ENCODE measurements at regions not wholly inside any gene's neighbourhood (a gene's known extent, or its start where the extent isn't known, plus 50 kb on each side); places are given as distances from the start of the nearest gene placed in this dataset.

DNA sequence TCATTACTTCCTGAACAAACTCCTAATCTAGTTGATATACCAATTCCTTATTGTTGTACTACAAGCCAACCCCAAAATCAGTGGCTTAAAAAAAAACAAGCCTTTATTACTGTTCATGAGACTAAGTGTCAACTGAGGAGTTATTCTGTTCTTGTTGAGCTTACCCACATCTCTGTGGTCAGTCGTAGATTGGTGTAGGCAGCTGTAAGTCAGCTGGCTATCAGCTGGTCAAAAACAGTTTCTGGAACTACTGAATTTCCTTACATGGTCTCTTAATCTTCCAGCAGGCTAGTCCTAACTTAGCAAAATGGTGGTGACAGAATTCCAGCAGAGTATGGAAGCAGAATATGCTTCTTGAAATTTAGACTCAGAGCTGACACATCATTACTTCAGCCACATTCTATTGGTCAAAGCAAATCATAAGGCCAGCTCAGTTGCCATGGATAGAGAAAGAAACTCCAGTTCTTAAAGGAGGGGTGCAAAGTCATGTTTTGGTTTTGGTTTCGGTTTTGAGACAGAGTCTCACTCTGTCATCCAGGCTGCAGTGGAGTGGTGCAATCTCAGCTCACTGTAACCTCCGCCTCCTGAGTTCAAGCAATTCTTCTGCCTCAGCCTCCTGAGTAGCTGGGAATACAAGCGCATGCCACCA lies 386.1 kb upstream of the MPDZ start:
- Mint-ChIP-seq H3K4me1 (ENCODE audit: unreplicated experiment) (no peaks in the 10 kb centered on the region), H3K36me3 (no peaks in the 10 kb centered on the region), H3K27ac (no peak overlapping the region), H3K9me3 (peaks cover 13% of the 10 kb centered on the region), H3K4me3 (no peak overlapping the region), H3K27me3 (no peaks in the 10 kb centered on the region)
- no peak for TF ChIP-seq CTCF (conservative IDR thresholded peaks at IDR 0.05)
- no peak for DNase-seq (ENCODE audit: extremely low spot score, unreplicated experiment)

DNA sequence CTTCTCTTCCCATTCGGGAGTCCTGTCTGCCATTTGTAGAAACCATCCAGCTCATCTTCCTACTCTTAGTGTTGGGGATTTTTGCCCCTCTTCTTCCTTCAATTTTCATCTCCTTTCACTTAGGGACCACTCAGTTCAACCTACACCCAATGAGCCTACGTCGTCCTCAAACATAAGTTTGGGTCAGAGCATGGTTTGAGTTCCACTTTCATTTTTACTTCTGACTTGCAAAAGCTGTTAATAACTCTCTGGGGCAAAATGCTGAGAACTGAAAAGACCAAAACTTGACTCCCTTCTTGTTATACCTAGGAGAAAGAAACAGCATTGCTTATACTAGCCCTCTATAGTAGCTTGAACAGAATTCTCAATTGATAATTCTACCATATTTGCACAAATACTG lies 381.5 kb upstream of the MPDZ start:
- no peaks in the 10 kb centered on the region for H3K27me3 Mint-ChIP-seq
- H3K4me1 Mint-ChIP-seq (ENCODE audit: unreplicated experiment): no peaks in the 10 kb centered on the region
- H3K9me3 Mint-ChIP-seq: peaks cover 9% of the 10 kb centered on the region
- no peak overlapping the region for H3K27ac Mint-ChIP-seq
- H3K4me3 Mint-ChIP-seq: no peak overlapping the region
- H3K36me3 Mint-ChIP-seq: no peaks in the 10 kb centered on the region
- no peak for TF ChIP-seq CTCF (conservative IDR thresholded peaks at IDR 0.05)
- DNase-seq (ENCODE audit: extremely low spot score, unreplicated experiment): no peak

GRCh38 chr9:13651969-13652663 lies 372.6 kb upstream of the MPDZ start:
- no peak for DNase-seq (ENCODE audit: extremely low spot score, unreplicated experiment)
- no peaks in the 10 kb centered on the region for H3K4me1 Mint-ChIP-seq (ENCODE audit: unreplicated experiment)
- no peak overlapping the region for H3K27ac Mint-ChIP-seq
- no peak for TF ChIP-seq CTCF (conservative IDR thresholded peaks at IDR 0.05)
- H3K36me3 Mint-ChIP-seq: no peaks in the 10 kb centered on the region
- H3K9me3 Mint-ChIP-seq: peaks cover 18% of the 10 kb centered on the region
- no peaks in the 10 kb centered on the region for H3K27me3 Mint-ChIP-seq
- no peak overlapping the region for H3K4me3 Mint-ChIP-seq

DNA sequence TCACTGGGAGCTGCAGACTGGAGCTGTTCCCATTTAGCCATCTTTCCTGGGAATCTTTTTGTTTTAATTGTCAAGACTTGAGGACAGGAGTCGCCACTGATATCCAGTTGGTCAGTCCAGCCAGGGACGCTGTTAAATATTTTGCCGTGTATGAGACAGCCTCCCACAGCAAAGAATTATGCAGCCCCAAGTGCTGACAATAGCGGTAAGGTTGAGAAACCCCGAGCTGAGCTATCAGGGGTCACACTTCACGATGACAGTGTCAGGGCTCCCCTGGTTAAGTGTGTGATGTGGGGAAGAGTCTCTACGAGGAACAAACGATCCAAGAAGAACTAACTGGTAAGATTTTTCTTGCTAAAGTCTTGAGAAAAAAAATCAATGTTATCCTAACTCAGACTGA lies 372.0 kb upstream of the MPDZ start:
- no peak overlapping the region for H3K4me3 Mint-ChIP-seq
- DNase-seq (ENCODE audit: extremely low spot score, unreplicated experiment): no peak
- H3K27ac Mint-ChIP-seq: no peak overlapping the region
- H3K27me3 Mint-ChIP-seq: no peaks in the 10 kb centered on the region
- peaks cover 18% of the 10 kb centered on the region for H3K9me3 Mint-ChIP-seq
- H3K4me1 Mint-ChIP-seq (ENCODE audit: unreplicated experiment): no peaks in the 10 kb centered on the region
- no peak for TF ChIP-seq CTCF (conservative IDR thresholded peaks at IDR 0.05)
- H3K36me3 Mint-ChIP-seq: no peaks in the 10 kb centered on the region

DNA sequence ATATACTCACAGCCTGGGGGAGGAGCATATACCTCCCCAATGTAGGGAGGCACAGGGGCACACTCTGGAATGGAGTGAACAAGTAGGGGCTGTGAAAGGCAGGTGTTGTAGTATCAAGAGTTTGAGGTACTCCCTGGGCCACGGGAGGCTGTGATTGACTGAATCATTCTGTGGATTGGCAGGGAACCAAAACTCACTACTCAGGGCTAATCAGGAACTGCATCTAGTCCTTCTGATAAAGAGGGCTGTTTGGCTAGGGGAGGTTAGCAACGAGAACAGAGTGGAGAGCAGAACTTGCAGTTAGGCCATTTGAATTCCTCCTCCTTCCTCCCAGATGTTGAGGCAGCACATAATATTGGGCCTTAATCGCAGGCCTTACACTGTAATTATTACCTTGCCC lies 369.2 kb upstream of the MPDZ start:
- H3K4me1 Mint-ChIP-seq (ENCODE audit: unreplicated experiment): no peaks in the 10 kb centered on the region
- H3K4me3 Mint-ChIP-seq: no peak overlapping the region
- H3K9me3 Mint-ChIP-seq: peaks cover 18% of the 10 kb centered on the region
- no peak for TF ChIP-seq CTCF (conservative IDR thresholded peaks at IDR 0.05)
- H3K36me3 Mint-ChIP-seq: no peaks in the 10 kb centered on the region
- no peaks in the 10 kb centered on the region for H3K27me3 Mint-ChIP-seq
- no peak for DNase-seq (ENCODE audit: extremely low spot score, unreplicated experiment)
- no peak overlapping the region for H3K27ac Mint-ChIP-seq
